ENCODE measurements at regions not wholly inside any gene's neighbourhood (a gene's known extent, or its start where the extent isn't known, plus 50 kb on each side); places are given as distances from the start of the nearest gene placed in this dataset.
A peak's percentile ranks its signal among the peaks of the same experiment; 100 is the strongest.

- no peak overlapping the region for H3K4me3 ChIP-seq (ENCODE audit: severe bottlenecking)
- H3K27me3 ChIP-seq (ENCODE audit: insufficient read depth, poor library complexity, severe bottlenecking): no peaks in the 10 kb centered on the region
- TF ChIP-seq CTCF (IDR thresholded peaks at IDR 0.05; ENCODE audit: poor library complexity, severe bottlenecking): no peak
- H3K9me3 ChIP-seq (ENCODE audit: severe bottlenecking): no peaks in the 10 kb centered on the region
- peaks cover 35% of the 10 kb centered on the region for H3K4me1 ChIP-seq (ENCODE audit: insufficient read depth, poor library complexity, severe bottlenecking)
- DNase-seq (ENCODE audit: low spot score) (no peak), ATAC-seq (ENCODE audit: low read depth) (no peak)
- no peaks in the 10 kb centered on the region for H3K36me3 ChIP-seq (ENCODE audit: low read depth)
- no peak overlapping the region for H3K27ac ChIP-seq (ENCODE audit: poor library complexity, severe bottlenecking)
These were observed 156.6 kb downstream of the PIK3R1 start for GRCh38 chr5:68372161-68372560.

- Histone ChIP-seq H3K27me3 (ENCODE audit: insufficient read depth, poor library complexity, severe bottlenecking) (no peaks in the 10 kb centered on the region), H3K4me3 (ENCODE audit: severe bottlenecking) (no peak overlapping the region), H3K27ac (ENCODE audit: poor library complexity, severe bottlenecking) (no peak overlapping the region), H3K4me1 (ENCODE audit: insufficient read depth, poor library complexity, severe bottlenecking) (peaks cover 37% of the 10 kb centered on the region), H3K9me3 (ENCODE audit: severe bottlenecking) (no peaks in the 10 kb centered on the region), H3K36me3 (ENCODE audit: low read depth) (no peaks in the 10 kb centered on the region)
- TF ChIP-seq CTCF (IDR thresholded peaks at IDR 0.05; ENCODE audit: poor library complexity, severe bottlenecking): no peak
- DNase-seq (ENCODE audit: low spot score) (no peak), ATAC-seq (ENCODE audit: low read depth) (no peak)
These were observed 157.5 kb downstream of the PIK3R1 start for GRCh38 chr5:68373050-68373449.

- DNase-seq (ENCODE audit: low spot score) (no peak), ATAC-seq (ENCODE audit: low read depth) (peak; percentile 50)
- Histone ChIP-seq H3K9me3 (ENCODE audit: severe bottlenecking) (no peaks in the 10 kb centered on the region), H3K27ac (ENCODE audit: poor library complexity, severe bottlenecking) (no peak overlapping the region), H3K4me1 (ENCODE audit: insufficient read depth, poor library complexity, severe bottlenecking) (peaks cover 31% of the 10 kb centered on the region), H3K27me3 (ENCODE audit: insufficient read depth, poor library complexity, severe bottlenecking) (no peaks in the 10 kb centered on the region), H3K4me3 (ENCODE audit: severe bottlenecking) (no peak overlapping the region), H3K36me3 (ENCODE audit: low read depth) (no peaks in the 10 kb centered on the region)
- no peak for TF ChIP-seq CTCF (IDR thresholded peaks at IDR 0.05; ENCODE audit: poor library complexity, severe bottlenecking)
These were observed 159.4 kb downstream of the PIK3R1 start for GRCh38 chr5:68374796-68375518.

DNA sequence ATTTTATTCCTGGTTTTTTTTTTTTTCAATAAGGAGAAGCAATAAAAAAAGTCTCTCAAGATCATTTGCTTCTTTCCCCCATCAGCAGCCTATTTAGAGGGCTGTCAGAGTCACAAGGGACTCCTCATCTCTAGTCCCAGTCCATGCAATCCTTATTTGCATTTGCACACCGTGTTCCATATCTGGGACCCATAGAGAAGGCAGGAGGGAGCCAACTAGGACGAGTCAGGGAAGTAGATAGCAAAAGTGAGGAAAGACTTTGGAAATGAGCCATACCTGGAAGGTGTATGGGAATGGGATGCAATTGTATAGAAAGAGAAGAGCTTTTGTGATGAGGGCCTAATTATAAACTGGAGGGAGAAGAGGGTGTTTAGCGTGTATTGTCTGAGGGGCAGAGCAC, 160.0 kb downstream of the PIK3R1 start:
- Histone ChIP-seq H3K36me3 (ENCODE audit: low read depth) (no peaks in the 10 kb centered on the region), H3K9me3 (ENCODE audit: severe bottlenecking) (no peaks in the 10 kb centered on the region), H3K27ac (ENCODE audit: poor library complexity, severe bottlenecking) (no peak overlapping the region), H3K4me3 (ENCODE audit: severe bottlenecking) (no peak overlapping the region), H3K27me3 (ENCODE audit: insufficient read depth, poor library complexity, severe bottlenecking) (no peaks in the 10 kb centered on the region), H3K4me1 (ENCODE audit: insufficient read depth, poor library complexity, severe bottlenecking) (peaks cover 31% of the 10 kb centered on the region)
- ATAC-seq (ENCODE audit: low read depth): no peak
- no peak for DNase-seq (ENCODE audit: low spot score)
- TF ChIP-seq CTCF (IDR thresholded peaks at IDR 0.05; ENCODE audit: poor library complexity, severe bottlenecking): no peak

DNA sequence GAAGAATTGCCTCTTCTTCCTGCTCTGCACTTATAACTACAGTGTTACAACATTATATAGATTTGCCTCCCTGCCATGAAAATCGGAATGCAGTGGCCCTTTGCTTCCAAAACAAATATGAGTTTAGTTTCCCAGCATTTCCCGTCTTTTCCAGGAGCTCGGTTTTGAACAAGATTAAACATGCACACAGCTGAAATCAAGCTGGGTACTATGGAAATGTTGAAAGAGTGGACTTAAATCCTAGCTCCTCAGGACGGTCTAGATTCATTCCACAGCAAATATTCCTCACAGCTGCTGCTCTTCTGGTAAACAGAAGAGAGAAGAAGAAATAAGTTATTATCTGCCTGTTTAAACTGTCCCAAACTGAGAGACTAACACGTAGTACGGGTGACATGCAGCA, 161.4 kb downstream of the PIK3R1 start:
- DNase-seq (ENCODE audit: low spot score) (no peak), ATAC-seq (ENCODE audit: low read depth) (peak; percentile 87)
- H3K9me3 ChIP-seq (ENCODE audit: severe bottlenecking): no peaks in the 10 kb centered on the region
- no peak for TF ChIP-seq CTCF (IDR thresholded peaks at IDR 0.05; ENCODE audit: poor library complexity, severe bottlenecking)
- no peaks in the 10 kb centered on the region for H3K27me3 ChIP-seq (ENCODE audit: insufficient read depth, poor library complexity, severe bottlenecking)
- H3K4me3 ChIP-seq (ENCODE audit: severe bottlenecking): no peak overlapping the region
- peaks cover 31% of the 10 kb centered on the region for H3K4me1 ChIP-seq (ENCODE audit: insufficient read depth, poor library complexity, severe bottlenecking)
- no peaks in the 10 kb centered on the region for H3K36me3 ChIP-seq (ENCODE audit: low read depth)
- H3K27ac ChIP-seq (ENCODE audit: poor library complexity, severe bottlenecking): peak overlapping the region; percentile 54
